Jurkat, Clone E6-1 (cell line): ENCODE measurements at regions not wholly inside any gene's neighbourhood (a gene's known extent, or its start where the extent isn't known, plus 50 kb on each side); places are given as distances from the start of the nearest gene placed in this dataset.

Experiments used
- DNase-seq: peaks from one replicate; pipeline ENCODE4 v3.0.0-alpha.2; 2011; ENCODE audit warnings: low read depth, low spot score
- H3K4me3 ChIP-seq: 2 replicates; pipeline ENCODE4 v1.5.1; 2011; ENCODE audit warnings: mild to moderate bottlenecking, low read length, control low read depth, moderate library complexity

- DNase-seq, result no peak
- no peak overlapping the region for H3K4me3 ChIP-seq
Measured at GRCh38 chr16:65480281-65481091, 358.6 kb upstream of the CDH11 start.

DNA sequence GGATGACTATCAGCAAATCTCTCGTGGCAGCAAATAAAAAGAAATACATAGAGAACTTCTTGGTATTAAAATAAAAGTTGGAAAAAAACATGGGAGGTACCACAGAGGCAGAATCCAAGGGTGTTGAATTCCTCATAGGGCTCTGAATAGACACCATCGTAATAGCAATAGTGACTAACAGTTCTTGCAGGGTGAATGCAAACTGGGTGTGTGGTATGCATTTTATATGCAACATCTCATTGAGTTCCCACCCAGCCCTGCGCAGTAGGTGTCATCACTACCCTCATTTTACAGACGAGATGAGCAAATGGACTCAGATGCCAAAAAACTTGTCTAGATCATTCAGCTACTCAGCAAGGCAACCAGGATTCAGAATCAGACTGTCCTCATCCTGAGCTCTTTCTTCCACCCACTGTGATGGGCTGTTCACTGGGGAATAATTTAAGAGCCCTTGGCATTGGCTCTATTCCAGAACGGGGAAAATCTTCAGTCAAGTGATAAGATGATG is 354.6 kb upstream of the CDH11 start:
- no peak for DNase-seq
- H3K4me3 ChIP-seq, result no peak overlapping the region

- no peak for DNase-seq
- no peak overlapping the region for H3K4me3 ChIP-seq
Measured at GRCh38 chr16:65473699-65474098, 351.8 kb upstream of the CDH11 start.

DNA sequence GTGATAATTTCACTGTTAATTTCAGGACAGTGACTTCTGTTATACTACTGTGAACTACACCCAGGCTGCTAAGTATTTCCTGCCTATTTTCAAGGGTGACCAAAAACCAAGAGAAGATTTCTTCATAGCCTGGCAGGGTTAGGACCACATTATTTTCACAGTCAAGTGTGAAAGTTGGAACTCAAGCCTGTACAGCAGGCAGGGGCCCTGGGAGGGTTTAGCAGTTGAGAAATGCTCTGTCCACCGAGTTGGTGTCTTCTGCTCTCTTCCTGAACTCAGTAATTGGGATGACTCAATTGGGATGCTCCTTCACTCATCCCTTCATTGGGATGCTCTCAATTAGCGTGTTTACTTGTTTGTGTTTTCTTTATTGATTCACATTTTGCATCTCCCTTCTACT is 347.3 kb upstream of the CDH11 start:
- H3K4me3 ChIP-seq, result no peak overlapping the region
- DNase-seq, result no peak

GRCh38 chr16:65468133-65468532 is 346.3 kb upstream of the CDH11 start:
- no peak for DNase-seq
- no peak overlapping the region for H3K4me3 ChIP-seq

DNA sequence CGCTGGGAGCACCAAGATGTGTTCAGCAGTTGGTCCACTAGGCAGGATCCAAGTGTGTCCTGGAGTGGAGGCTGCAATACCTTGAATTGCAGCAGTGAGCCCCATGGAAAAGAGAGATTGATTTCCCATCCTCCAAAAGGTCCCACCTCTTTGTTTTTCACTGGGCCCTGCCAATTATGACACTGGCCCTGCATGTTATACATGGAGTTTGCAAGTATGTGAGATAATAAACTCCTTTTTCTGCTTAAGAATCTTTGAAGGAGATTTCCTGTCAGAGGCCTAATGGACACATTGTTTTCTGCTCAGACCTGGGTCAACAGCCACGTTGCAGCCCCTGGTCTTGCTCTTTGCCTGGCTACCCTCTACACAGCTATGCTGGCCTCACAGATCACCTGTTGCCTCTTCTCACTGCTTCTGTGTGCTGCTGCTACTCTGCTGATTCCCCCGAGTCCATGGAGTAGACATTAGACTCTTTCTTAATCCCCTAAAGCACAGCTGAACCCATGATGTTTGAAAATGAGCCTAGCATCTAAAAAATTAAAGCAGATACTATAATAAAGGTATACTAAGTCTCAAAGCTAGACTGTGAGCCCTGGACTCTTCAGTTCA is 341.9 kb upstream of the CDH11 start:
- H3K4me3 ChIP-seq, result no peak overlapping the region
- DNase-seq, result no peak

DNA sequence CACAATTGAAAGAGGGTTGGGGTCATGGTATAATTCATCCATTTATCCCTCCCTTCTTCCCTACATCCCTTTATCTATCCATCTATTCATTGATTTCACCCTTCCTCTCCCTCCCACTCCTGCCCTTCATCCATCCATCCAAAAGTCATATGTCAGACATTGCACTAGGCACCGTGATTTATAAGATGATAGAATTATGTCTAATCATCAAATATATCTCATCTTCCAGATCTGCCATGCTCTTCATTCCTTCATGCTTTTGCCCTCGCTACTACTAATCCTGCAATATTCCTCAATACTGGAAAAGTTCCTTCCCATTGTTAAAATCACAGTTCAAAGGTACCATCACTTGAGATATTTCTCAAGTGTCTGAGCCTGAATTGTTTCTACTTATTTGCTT is 335.2 kb upstream of the CDH11 start:
- no peak overlapping the region for H3K4me3 ChIP-seq
- no peak for DNase-seq

DNA sequence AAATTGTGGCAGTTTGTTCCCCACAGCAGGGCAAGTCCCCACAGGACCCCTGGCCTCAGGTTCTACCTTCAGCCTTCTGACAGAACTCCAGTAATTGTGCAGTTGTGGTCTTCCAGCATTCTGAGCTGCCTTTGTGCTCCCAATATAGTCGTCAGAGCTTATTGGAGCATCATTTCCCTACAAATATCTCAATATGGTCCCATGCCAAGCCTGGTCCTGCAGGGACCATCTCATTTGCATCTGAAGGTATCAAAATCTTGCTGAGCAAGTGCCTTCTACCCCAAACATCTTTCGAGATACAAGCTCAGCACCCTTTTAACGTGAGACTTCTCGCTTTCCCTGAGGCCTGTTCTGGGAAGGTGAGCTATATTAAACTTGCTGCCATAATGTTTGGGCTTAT is 333.9 kb upstream of the CDH11 start:
- no peak for DNase-seq
- no peak overlapping the region for H3K4me3 ChIP-seq

DNA sequence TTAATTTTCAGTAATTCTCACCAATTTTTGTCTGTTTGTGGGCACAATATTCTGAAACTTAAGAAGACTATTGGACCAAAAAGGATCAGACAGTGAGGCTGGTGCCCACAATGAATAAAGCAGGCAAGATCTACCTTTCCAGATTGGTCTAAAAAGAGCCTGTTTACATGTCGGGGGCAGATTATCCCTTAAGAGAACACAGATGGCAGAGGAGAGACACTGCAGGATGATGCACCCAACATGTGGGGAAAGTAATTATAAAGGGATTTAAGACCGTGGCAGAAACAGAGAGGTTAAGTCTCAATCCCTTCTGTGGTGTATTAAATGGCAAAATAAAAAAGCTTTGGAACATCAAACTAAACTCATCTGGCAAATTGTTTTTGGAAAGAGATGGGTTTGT is 331.8 kb upstream of the CDH11 start:
- no peak for DNase-seq

GRCh38 chr16:65449526-65449925 is 327.7 kb upstream of the CDH11 start:
- DNase-seq, result no peak
- no peak overlapping the region for H3K4me3 ChIP-seq

More for the DNA sequence above, 331.8 kb upstream of the CDH11 start:
- H3K4me3 ChIP-seq, result no peak overlapping the region

DNA sequence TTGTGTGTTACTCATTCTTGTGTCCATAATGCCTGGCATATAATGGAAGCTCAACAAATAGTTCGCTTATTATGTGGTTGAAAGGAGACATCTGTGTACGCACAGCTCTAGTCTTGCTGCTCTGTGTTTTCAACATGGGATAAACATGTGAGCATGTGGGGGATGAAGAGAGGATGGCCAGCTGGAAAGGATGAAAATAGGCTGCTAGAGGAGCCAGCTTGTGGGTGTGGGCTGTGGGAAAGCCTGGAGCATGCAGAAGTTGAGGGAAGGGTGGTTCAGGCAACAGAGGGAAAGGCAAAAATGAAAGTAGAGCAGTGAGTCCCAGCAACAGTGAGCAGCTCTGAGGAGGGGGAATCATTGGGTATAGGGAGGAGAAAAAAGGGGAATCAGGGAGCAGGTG is 324.6 kb upstream of the CDH11 start:
- H3K4me3 ChIP-seq, result no peak overlapping the region
- DNase-seq, result no peak

GRCh38 chr16:65445313-65446260 is 323.7 kb upstream of the CDH11 start:
- DNase-seq, result no peak
- no peak overlapping the region for H3K4me3 ChIP-seq

DNA sequence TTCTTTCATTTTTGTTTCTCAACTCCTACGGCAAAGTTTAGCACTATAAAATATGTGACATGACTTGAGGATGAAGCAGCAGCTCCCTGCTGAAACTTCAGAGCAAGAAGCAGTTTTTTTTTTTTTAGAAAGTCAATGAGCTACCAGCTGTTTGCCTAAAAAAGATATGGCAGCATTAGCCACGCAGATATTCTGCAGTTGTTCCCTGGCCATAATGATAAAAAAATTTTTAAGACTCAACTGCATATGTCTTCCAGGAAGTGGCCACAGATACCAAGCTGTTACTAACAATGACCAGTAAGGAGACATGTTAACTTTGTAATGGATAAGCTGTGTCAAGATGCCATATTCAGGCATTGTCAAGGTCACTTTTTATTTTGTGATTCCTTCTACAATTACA is 319.6 kb upstream of the CDH11 start:
- no peak for DNase-seq
- H3K4me3 ChIP-seq, result no peak overlapping the region

DNA sequence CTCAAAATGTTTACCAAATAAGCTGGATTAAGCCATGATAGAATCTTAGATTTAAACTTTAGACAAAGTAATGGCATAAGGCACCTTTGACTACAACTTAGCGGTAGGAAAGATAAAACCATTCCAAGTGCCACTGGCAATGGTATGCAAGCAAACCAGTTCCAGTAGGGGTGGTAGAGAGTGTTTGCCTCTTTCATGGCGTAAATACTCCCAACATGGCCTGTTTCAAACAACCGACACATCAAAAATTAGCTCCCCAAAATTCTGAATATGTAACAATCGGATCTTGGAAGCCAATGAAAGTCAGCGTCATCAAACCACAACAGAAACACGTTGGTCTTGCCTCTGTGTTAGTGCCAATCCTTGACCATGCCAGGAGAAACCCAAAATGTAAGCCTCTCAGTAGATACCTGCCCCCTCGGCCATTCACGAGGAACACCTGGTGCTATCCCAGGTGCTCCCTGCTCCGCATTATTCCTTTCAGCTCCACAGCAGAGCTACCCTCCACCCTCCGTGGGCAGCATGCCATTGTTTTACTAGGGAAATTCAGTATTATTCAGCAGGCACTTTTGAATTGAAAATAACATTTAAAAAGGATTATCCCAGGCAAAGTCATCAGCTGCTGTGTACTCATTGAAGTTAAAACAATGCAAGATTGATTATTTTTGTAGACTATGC is 307.8 kb upstream of the CDH11 start:
- no peak overlapping the region for H3K4me3 ChIP-seq
- DNase-seq, result no peak

DNA sequence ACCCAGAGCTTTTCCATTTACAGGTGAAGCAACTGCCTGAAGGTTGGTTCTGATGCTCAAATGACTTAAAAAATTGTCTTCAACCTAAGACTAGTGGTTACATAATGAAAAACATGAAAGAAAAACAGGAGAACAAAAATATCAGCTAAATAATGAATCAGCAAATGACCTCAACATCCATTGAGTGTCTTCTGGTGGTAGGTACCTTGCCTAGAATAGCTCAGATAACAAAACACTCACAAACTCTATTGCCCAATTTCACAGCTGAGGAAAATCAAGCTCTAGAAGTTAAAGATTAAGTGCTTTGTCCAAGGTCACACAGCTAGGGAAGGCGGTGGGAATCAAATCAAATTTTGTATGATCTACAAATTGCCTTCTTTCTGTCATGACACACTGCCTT is 304.6 kb upstream of the CDH11 start:
- DNase-seq, result no peak
- no peak overlapping the region for H3K4me3 ChIP-seq

DNA sequence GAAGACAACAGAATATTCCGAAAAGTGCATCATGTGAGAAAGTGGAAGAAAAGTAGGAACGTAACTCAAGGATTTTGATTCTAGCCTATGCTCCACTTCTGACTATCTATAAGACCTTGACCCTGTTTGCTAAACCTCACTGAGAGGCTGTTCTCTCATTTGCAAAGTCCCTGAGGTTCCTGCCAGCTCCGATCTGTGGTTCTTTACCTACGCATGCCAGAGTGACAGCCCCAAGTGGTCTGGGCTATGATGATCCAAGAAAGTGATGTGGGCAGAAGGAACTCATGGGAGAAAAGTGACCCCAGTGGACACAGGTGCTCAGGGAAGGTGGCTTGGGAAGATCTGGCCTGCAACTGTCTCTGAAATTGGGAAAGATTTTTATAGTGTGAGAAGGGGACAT is 301.1 kb upstream of the CDH11 start:
- no peak for DNase-seq
- no peak overlapping the region for H3K4me3 ChIP-seq

DNA sequence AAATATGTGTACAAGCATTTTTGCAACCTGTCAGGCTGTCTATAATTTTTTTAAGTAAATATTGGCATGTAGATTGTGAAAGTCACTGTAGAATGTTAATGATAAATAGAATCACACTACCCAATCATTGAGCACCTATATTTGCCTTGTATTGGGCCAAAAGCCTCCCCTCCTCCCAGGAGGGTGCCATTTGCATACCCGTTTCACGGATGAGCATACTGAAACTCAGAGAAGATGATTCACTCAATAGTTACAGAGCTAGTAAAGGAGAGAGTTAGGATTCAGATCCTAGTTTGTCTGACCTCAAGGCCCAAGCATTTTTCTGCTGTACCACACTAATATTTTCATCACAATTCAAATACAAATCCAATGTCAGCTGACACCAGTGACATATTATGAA is 299.7 kb upstream of the CDH11 start:
- no peak for DNase-seq
- H3K4me3 ChIP-seq, result no peak overlapping the region

DNA sequence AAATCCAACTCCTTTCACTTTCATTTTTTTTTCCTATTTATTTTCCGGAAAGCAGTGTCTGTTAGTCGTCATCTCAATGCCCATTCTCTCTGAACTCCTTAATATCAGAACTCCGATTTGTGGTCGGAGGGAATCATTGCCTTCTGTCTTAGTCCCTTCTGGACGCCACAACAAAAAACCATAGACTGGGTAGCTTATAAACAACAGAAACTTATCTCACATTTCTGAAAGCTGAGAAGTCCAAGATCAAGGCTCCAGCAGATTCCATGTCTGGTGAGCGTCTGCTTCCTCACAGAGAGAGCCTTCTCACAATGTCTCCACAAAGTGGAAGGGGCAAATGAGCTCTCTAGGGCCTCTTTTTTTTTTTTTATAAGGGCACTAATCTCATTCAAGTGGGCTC is 296.6 kb upstream of the CDH11 start:
- DNase-seq, result no peak
- no peak overlapping the region for H3K4me3 ChIP-seq

GRCh38 chr16:65415460-65415859 is 293.6 kb upstream of the CDH11 start:
- DNase-seq, result no peak
- H3K4me3 ChIP-seq, result no peak overlapping the region
